HS-27A (cell line): ENCODE measurements at regions not wholly inside any gene's neighbourhood (a gene's known extent, or its start where the extent isn't known, plus 50 kb on each side); places are given as distances from the start of the nearest gene placed in this dataset.

Source experiments
- DNase-seq: peaks from one replicate; pipeline ENCODE4 v3.0.0-alpha.2; 2012; ENCODE audit warnings: low read depth, missing footprints

GRCh38 chr6:14187406-14187805, 69.8 kb downstream of the CD83 start:
- no peak for DNase-seq

GRCh38 chr6:14189074-14189473, 71.5 kb downstream of the CD83 start:
- no peak for DNase-seq

DNA sequence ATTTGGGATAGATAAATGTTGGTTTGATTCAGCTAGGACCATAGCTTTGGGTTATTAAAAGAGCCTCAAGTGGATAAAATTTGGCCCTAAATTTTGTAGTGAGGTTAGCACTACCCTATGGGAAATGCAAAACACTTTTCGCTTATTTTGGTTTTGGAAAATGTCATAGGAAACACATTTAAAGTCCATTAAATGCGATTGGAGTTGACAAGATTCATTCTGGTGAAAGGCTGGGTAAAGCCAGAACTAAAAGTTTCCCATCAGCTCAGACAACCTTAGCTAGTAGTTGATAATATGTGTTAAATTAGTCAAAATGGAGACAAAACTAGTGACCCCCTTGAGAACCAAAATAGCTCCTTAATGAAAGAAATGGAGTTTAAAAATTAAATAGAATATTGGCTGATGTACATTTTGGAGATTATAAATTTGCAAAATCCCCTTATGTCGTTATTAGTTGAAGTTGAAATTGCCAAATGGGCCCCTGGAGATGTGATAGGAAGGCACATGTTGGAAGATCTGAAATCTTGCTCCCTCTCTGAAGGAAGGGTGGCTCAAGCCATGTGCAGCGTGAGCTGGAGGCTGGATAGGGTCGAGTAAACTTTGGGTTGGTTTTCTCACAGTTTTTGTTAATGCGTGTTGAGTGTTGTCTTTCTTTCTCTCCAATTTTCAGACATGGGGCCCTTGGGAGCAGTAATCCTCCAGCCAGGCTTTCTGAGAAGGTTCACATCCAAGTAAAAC, 72.8 kb downstream of the CD83 start:
- no peak for DNase-seq

DNA sequence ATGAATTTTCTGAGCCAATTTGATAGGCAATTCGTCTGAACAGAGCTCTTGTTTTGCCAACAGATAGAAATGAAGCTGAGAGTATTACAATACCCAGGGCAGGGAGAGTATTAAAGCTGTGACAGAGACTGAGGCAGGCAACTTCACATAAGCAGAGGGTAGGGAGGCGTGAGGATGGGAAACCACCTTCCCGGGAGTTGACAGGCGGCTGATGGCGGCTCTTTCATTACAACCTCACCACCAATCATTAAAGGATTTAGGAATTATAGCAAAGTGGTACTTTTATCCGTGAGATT, 73.3 kb downstream of the CD83 start:
- DNase-seq = no peak

DNA sequence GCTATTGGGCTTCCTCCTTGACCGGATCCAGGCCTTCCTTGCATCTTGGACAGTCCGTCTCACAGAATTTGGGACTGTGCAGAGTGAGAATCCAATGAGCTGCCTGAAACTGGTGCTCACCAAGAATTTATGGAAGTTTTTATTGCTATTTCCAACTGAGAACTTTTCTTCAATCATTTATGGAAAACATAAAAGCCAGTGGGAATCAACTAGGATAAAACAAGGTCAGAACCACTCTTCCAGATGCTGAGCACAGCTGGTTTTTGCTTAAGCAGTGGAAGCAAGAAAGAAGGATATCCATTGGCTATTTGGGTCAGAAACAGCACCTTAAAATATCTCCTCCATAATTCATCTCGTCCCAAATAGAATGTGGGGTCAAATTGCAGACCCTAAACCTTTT, 74.2 kb downstream of the CD83 start:
- DNase-seq = no peak

- DNase-seq = no peak
Measured at GRCh38 chr6:14192216-14192788, 74.7 kb downstream of the CD83 start.

DNA sequence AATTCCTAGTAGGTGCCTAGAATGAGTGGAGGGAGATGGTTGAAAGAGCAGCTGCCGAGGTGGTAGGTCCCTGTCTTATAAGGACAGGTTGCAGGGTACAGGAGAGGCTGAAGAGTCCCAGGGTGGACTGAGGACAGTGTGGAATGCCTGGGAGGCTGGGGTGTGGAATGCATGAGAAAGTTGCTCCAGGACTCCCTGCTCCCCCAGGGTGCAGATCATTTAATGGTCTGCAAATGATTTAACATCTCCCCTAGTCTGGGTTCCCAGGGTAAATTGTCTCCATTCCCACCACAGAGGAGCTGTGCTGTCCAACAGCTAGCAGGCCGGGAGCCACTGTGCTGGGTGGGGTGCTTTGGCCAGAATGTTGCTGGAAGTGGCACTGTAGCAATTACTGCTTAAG, 76.0 kb downstream of the CD83 start:
- no peak for DNase-seq

GRCh38 chr6:14194483-14194882, 76.9 kb downstream of the CD83 start:
- no peak for DNase-seq

DNA sequence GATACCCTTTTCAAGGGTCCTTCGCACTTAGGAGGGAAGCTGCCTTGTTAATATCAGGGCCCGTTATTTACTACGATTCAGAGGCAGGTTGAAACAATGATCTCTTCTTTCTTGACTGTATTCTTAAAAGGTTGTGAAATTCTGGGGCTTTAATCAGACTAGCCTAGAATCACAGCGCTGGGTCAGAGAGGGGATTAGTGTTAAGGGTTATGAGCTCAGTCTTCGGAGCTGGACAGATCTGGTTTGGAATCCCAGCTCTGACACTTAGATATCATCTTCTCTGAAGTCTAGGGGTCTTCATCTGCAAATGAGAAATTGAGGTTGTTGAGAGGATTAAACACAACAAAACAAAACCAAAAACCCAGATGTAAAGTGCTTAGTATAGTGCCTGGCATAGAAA, 77.4 kb downstream of the CD83 start:
- no peak for DNase-seq

DNA sequence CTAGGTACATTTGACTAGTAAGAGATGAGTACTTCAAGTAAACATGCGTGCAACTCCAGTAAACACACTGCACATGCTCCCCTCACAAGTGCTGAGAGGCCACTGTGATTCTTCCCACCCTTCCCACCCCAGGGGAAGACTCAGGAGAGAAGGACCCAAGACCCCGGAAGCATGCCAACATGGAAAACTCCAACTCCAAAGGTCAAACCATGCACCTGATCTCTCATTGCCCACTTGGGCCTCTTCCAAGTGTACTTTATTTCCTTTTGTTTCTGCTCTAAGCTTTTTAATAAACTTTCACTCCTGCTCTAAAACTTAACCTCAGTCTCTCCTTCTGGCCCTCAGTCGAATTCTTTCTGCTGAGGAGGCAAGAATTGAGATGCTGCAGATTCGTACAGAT, 78.5 kb downstream of the CD83 start:
- no peak for DNase-seq

DNA sequence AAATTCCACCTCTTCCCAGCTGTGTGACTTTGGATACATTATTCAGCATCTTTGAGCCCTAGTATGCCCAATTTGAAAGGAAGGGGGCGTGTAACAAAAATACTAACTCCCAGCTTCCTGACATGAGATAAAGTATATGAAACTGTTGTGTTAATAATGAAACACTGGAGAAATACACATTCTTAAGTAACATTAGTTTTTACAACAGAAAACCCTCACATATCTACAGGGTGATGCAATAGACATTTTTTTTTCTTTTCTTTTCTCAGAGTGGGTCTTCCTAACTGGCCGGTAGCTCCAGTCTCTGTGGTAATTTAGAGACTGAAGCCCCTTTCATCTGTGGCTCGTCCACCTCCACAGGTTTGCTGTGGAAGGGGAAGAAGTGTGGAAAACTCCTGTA, 79.5 kb downstream of the CD83 start:
- DNase-seq = no peak

- peak; percentile 22 for DNase-seq
Measured at GRCh38 chr6:14200047-14200446, 82.5 kb downstream of the CD83 start.

GRCh38 chr6:14202947-14203346, 85.4 kb downstream of the CD83 start:
- no peak for DNase-seq

DNA sequence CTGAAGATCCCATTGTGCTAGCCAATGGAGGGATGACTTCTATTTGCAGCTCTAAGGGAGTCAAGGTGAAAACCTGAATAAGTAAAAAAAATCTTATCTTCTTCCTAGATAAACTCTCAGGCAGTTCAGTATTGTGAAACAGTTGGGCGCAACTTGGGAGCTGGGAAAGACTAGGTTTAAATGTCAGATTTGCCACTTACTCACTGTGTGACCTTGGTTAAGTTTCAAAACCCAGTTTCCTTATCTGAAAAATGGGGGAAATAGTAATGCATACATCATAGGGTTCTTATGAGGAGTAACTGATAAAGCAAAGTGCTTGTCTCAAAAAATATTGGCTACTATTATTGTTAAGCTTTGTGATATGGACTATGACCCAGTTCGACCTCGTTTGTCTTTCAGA, 88.8 kb downstream of the CD83 start:
- no peak for DNase-seq

DNA sequence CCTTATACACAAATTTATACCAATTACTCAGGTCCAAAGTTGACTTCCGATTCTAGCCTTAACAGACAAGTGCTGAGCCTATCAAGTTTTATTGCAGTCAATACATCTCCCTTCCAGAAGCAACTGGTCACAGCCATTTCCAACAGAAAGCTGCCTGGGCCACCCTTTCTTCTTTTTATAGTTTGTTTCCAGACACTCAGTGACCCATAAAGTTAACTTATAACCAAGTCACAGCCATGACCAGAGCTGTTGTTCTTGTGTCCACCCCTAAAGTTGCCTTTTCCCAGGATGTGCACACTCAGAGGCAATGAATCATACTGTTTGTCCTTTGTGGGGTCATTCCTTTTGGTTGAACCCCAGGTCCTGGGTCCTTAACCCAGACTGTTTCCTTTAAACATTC, 89.9 kb downstream of the CD83 start:
- DNase-seq = no peak

DNA sequence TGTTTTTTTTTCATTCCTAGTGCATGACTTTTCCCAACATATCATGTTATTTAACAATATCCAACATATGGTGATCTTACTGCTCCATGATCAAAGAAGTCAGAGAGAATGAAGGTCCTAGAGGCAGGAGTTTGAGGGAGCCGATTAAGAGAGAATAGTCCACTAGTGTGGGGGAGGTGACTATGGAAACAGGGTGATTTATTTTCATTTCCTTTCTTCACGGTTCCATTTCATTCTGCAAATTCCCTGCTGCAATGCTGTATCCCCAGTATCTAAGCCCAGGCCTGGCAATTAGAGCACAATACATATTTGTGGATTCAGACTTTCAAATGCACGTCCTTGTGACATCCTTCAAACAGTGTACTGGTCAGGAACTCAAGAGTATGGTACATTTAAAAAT, 91.4 kb downstream of the CD83 start:
- DNase-seq = no peak

DNA sequence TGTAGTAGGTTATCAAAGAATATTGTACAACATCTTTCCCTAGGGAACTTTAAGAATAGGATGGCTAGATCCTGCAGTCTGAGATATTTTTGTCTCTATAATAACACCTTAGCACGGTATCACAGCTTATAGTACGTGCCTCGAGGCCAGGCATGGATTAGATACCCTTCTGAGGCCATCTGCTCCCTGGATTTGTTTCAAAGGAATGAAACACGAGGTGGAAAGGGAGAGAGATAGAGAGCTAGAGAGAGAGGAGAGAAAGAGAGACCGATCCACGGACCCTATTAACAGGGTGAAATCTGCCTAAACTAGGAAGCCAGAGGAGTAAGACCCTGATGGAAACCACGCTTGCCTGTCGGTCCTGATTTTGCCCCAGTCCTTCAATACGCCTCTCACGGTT, 92.5 kb downstream of the CD83 start:
- no peak for DNase-seq

DNA sequence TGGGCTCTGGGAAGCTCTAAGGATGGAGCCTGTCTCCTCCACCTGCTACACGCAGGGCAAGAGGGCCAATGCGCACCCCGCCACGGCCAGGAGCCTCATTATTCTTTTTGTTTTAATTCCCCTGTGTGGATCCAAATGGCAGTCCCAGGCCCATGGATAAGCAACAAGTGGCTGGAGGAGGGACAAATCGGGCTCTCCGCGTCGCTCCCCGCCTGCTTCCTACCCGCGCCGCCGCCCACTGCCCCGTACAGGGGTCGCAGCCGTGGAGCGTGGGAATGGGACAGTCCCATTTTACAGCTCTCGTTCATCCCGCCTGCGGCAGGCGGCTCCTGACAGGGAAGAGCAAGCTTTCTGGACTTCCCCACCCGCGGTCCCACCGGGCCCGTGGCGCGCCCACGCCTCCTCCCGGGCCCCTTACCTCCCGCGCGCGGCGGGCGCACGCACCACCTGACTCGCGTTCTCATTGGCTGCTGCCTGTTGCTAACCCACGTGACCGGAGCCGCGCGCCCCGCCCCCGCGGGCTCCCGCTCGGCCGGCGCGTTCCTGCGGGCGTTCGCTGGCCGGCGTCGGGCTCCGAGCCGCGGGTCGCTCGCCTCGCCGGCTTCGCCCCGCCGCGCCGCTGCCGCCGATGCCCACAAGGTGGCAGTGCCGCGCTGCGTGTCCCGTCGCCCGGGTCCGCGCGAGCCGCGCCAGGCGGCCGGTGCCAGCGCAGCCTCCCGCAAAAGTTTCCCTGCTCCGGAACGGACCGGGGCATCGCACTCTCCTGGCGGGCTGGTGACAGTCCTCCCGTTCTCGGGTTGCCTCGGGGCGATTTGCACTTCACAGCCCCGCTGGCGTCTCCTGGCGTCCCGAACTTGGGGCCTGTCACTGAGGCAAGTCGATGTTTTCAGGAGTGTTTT, 93.3 kb downstream of the CD83 start:
- DNase-seq = peak; percentile 64

GRCh38 chr6:14211562-14211942, 94.0 kb downstream of the CD83 start:
- DNase-seq = no peak

GRCh38 chr6:14212020-14212419, 94.4 kb downstream of the CD83 start:
- no peak for DNase-seq

GRCh38 chr6:14212632-14213031, 95.1 kb downstream of the CD83 start:
- no peak for DNase-seq

DNA sequence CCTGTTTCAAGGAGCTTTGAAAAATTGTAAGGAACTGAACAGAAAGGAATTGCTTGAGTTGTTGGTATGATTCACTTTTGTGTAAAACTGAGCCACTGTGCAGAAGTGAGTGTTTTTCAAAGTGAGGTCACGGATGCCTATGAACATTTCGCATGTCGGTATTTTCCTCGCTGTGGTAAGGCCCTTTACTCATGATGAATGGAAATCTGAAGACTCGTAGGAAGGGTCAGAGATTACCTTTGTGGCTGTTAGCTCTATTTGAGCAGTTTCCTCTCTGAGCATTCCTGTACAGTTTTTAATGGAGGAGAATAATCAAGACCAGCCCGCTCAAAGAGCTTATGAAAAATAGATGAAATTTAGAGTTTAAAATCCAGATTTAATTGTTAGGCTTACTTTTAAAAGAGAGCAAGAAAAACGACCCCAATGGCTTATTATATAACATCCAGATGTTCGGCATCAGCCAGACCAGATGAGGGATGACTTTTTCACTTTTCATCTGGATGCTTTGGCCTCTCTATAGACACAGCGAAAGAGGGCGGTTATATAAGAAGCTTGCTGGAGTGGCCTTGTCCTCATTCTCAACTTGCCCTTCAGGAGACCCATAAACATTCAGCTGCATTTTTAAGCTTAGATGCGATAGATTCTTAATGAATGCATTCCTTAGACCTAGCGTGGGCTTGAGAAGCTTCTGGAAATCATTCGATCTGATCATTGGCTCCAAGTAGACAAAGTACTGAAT, 99.5 kb downstream of the CD83 start:
- DNase-seq = no peak
